Heart right ventricle (tissue), 16 donors: ENCODE measurements at regions not wholly inside any gene's neighbourhood (a gene's known extent, or its start where the extent isn't known, plus 50 kb on each side); places are given as distances from the start of the nearest gene placed in this dataset.

Experiments
- ATAC-seq, 8 donors: fragments of 200-7000 bp; cut with Tn5 transposase; one replicate each; pipeline ENCODE4 v1.9.1; 2020; ENCODE audit warnings: mild to moderate bottlenecking in 8 of 8, moderate library complexity in 8 of 8, moderate number of reproducible peaks in 1 of 8
- DNase-seq, 2 donors: peaks; one replicate each; pipeline ENCODE4 v3.0.0-alpha.2; 2020
- H3K27ac ChIP-seq, 10 donors: fragments of 200-600 bp; sonication (generic) in 2 of 10; one replicate each; pipeline versions ENCODE4 v1.5.0 to v1.8.0; 2020 to 2022; ENCODE audit warnings: mild to moderate bottlenecking in 3 of 10
- H3K27me3 ChIP-seq, 7 donors: fragments of 200-600 bp; one replicate each; pipeline ENCODE4 v1.8.0; 2021 to 2022; ENCODE audit warnings: mild to moderate bottlenecking in 2 of 7
- H3K36me3 ChIP-seq, 9 donors: fragments of 200-600 bp; sonication (generic) in 1 of 9; one replicate each; pipeline versions ENCODE4 v1.5.0 to v1.8.0; 2020 to 2022; ENCODE audit warnings: mild to moderate bottlenecking in 2 of 9
- H3K4me1 ChIP-seq, 9 donors: fragments of 200-600 bp; sonication (generic) in 1 of 9; one replicate each; pipeline versions ENCODE4 v1.5.0 to v1.8.0; 2020 to 2022; ENCODE audit warnings: mild to moderate bottlenecking in 4 of 9
- H3K4me3 ChIP-seq, 10 donors: fragments of 200-600 bp; sonication (generic) in 2 of 10; one replicate each; pipeline versions ENCODE4 v1.5.0 to v1.8.0; 2020 to 2022; ENCODE audit warnings: mild to moderate bottlenecking in 7 of 10, moderate library complexity in 2 of 10
- H3K9me3 ChIP-seq, 11 donors: fragments of 200-600 bp in 10 of 11; sonication (generic) in 2 of 11; one replicate each; pipeline versions ENCODE4 v1.5.0 to v1.8.0; 2013 to 2022; ENCODE audit warnings: mild to moderate bottlenecking in 2 of 11, control low read depth in 1 of 11, moderate library complexity in 1 of 11
- CTCF ChIP-seq, 9 donors: fragments of 200-600 bp; sonication (generic) in 2 of 9; IDR thresholded peaks; one replicate each; pipeline versions ENCODE4 v1.5.0 to v1.8.0; 2021 to 2022; ENCODE audit warnings: antibody characterized with exemption in 9 of 9, mild to moderate bottlenecking in 5 of 9, moderate library complexity in 1 of 9
- WGBS, 2 donors: extraction: QIAGEN DNeasy Blood & Tissue Kit; methylation state at CpG; one replicate each; pipeline ENCODE4 v1.1.7; 2013; ENCODE audit warnings: inconsistent platforms in 1 of 2; 5-methylcytosine and 5-hydroxymethylcytosine counted together
- intact Hi-C, 10 donors: fragments of 100-400 bp; cut with DNase I; formaldehyde crosslinking; loops; one replicate each; pipeline versions ENCODE4 v1.11.1 to v1.14.2; 2022
- donor health status: Arrhythmogenic right ventricular cardiomyopathy.
- donor health status: ischemic (EF 13 %, LVEDD 7.1; RV severe dilation, severe dysfunction).
- donor health status: healthy with polysubstance abuse.
- donor health status: DM: no; HTN: yes; CAD: no.
- donor health status: DM: no; HTN: no; CAD: no.
- donor health status: ischemic (EF 25% LVEDD 6.9; RV normal size, moderate dysfunction).
- donor health status: ischemic (EF 25% LVEDD 5.7; RV mildly dilated, moderate dysfunction).
- donor health status: healthy.
- donor health status: DM: yes; HTN: yes; CAD: no.
- donor health status: Ischemic cardiomyopathy.
- donor health status: ischemic (EF 35%, LVEDD 5.7; RV mildly dilated, moderate dysfunction).
- donor health status: nonischemic (EF 11% LVEDD 7.7; RV severe dilation, severe dysfunction).
- donor health status: DM: yes; HTN: yes; CAD: no.
- donor health status: PGD.
- donor health status: ischemic (EF 29% LVEDD 5.4; RV normal size, mild dysfunction).
- donor health status: nonischemic (EF 23%, LVEDD 6.1; RV moderate dilation, normal function).

- Histone ChIP-seq H3K4me3 (no peak overlapping the region), H3K27me3 (no peaks in the 10 kb centered on the region), H3K4me1 (peaks cover 0 to 33% (median 11%) of the 10 kb centered on the region in 9 donors), H3K27ac (peak overlapping the region in 3 of 10 donors; percentile 21 to 52 (median 41)), H3K9me3 (peaks cover 0 to 4% (median 0%) of the 10 kb centered on the region in 11 donors), H3K36me3 (no peaks in the 10 kb centered on the region)
- TF ChIP-seq CTCF (IDR thresholded peaks at IDR 0.05) = no peak
- no peak for ATAC-seq
- WGBS, 2 donors = 91 to 93% methylated on average over 1 of the region's 1 CpG
- intact Hi-C loops = no loop called here
- DNase-seq = no peak
These were observed 81.9 kb downstream of the ADCYAP1 start for GRCh38 chr18:986552-986951.

GRCh38 chr18:987325-988186 lies 82.9 kb downstream of the ADCYAP1 start:
- intact Hi-C loops = no loop called here
- H3K9me3 ChIP-seq = peaks cover 0 to 4% (median 0%) of the 10 kb centered on the region in 11 donors
- no peaks in the 10 kb centered on the region for H3K27me3 ChIP-seq
- H3K4me1 ChIP-seq = peaks cover 0 to 33% (median 11%) of the 10 kb centered on the region in 9 donors
- WGBS, 2 donors = 59 to 60% methylated on average over 6 of the region's 6 CpGs
- no peak for TF ChIP-seq CTCF (IDR thresholded peaks at IDR 0.05)
- ATAC-seq (peak in 7 of 8 donors; percentile 55 to 88 (median 79)), DNase-seq (peak in 1 of 2 donors; percentile 20)
- no peaks in the 10 kb centered on the region for H3K36me3 ChIP-seq
- no peak overlapping the region for H3K4me3 ChIP-seq
- peak overlapping the region in 6 of 10 donors; percentile 30 to 65 (median 46) for H3K27ac ChIP-seq

DNA sequence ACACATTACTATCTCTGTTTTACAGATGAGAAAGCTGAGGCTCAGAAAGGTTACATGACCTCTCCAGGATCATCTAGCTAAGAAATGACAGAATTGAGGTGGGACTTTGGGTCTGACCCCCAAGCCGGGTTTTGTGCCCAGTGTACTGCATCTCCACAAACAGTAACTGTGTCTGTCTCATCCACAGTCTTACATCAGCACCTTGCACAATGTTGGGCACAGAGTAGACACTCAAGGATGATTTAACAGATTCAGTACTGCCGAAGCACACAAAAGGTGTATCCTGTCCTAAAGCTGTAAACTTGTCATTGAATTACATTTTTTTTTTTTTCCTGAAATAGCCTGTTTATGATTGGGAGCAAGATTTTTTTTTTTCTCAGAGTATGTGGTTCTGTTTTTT lies 84.8 kb downstream of the ADCYAP1 start:
- no peak for DNase-seq
- Histone ChIP-seq H3K4me3 (no peak overlapping the region), H3K27me3 (no peaks in the 10 kb centered on the region), H3K36me3 (no peaks in the 10 kb centered on the region), H3K9me3 (peaks cover 0 to 12% (median 0%) of the 10 kb centered on the region in 11 donors), H3K4me1 (peaks cover 0 to 33% (median 11%) of the 10 kb centered on the region in 9 donors), H3K27ac (no peak overlapping the region)
- 73 to 76% methylated on average over 2 of the region's 2 CpGs for WGBS, 2 donors
- intact Hi-C loops = no loop called here
- no peak for TF ChIP-seq CTCF (IDR thresholded peaks at IDR 0.05)
- no peak for ATAC-seq

DNA sequence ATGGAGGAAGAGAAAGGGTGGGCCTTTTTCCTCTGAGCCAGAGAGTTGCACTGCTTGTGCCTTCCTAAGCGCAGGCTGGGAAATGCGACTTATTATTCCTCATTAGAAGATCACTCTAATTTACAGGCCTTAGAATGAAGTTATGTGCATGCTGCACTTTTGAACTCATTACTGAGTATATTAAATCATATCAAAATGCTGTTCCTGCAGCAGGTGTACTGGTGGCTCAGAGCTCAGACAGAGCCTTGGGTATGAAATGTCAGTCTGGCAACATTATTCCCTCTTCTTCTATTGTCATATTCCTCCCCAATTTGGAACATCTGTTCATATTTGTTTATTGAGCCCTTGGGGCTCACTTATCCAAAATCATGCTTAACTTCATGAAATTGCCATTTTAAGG lies 85.5 kb downstream of the ADCYAP1 start:
- Histone ChIP-seq H3K27ac (peak overlapping the region in 1 of 10 donors; percentile 20), H3K36me3 (no peaks in the 10 kb centered on the region), H3K4me1 (peaks cover 0 to 33% (median 10%) of the 10 kb centered on the region in 9 donors), H3K9me3 (peaks cover 0 to 12% (median 0%) of the 10 kb centered on the region in 11 donors), H3K4me3 (no peak overlapping the region), H3K27me3 (no peaks in the 10 kb centered on the region)
- intact Hi-C loops = no loop called here
- DNase-seq = no peak
- 76 to 91% methylated on average over 2 of the region's 2 CpGs for WGBS, 2 donors
- ATAC-seq = no peak
- TF ChIP-seq CTCF (IDR thresholded peaks at IDR 0.05) = no peak
